BE2C (cell line): ENCODE measurements at regions not wholly inside any gene's neighbourhood (a gene's known extent, or its start where the extent isn't known, plus 50 kb on each side); places are given as distances from the start of the nearest gene placed in this dataset.

Experiments
- DNase-seq: peaks from one replicate; pipeline ENCODE4 v3.0.0-alpha.2; 2020
- H3K27me3 ChIP-seq: fragments of 250-450 bp; sonication (Bioruptor Pico); 2 replicates; pipeline ENCODE4 v1.5.1; 2020; ENCODE audit warnings: mild to moderate bottlenecking
- H3K36me3 ChIP-seq: fragments of 250-450 bp; sonication (Bioruptor Pico); 2 replicates; pipeline ENCODE4 v1.5.1; 2020; ENCODE audit warnings: mild to moderate bottlenecking
- H3K4me1 ChIP-seq: fragments of 250-450 bp; sonication (Bioruptor Pico); 2 replicates; pipeline ENCODE4 v1.5.1; 2020
- H3K4me3 ChIP-seq: 2 replicates; pipeline ENCODE4 v1.5.1; 2011; ENCODE audit warnings: low read depth, low read length
- H3K9me3 ChIP-seq: fragments of 250-450 bp; sonication (Bioruptor Pico); 2 replicates; pipeline ENCODE4 v1.5.1; 2020
- CTCF ChIP-seq: IDR thresholded peaks from 2 replicates; pipeline ENCODE4 v1.5.1; 2012; ENCODE audit warnings: mild to moderate bottlenecking, low read depth, low read length

- H3K9me3 ChIP-seq: no peaks in the 10 kb centered on the region
- no peaks in the 10 kb centered on the region for H3K4me1 ChIP-seq
- no peak for DNase-seq
- no peaks in the 10 kb centered on the region for H3K27me3 ChIP-seq
- H3K4me3 ChIP-seq: no peak overlapping the region
- no peak for TF ChIP-seq CTCF
- no peaks in the 10 kb centered on the region for H3K36me3 ChIP-seq
These were observed 339.6 kb upstream of the CITED2 start for GRCh38 chr6:139713900-139714506.

- Histone ChIP-seq H3K9me3 (no peaks in the 10 kb centered on the region), H3K27me3 (no peaks in the 10 kb centered on the region), H3K4me3 (no peak overlapping the region), H3K4me1 (no peaks in the 10 kb centered on the region), H3K36me3 (no peaks in the 10 kb centered on the region)
- no peak for TF ChIP-seq CTCF
- no peak for DNase-seq
These were observed 339.0 kb upstream of the CITED2 start for GRCh38 chr6:139713424-139713823.

GRCh38 chr6:139712830-139713229, 338.4 kb upstream of the CITED2 start:
- H3K4me3 ChIP-seq: no peak overlapping the region
- DNase-seq: no peak

GRCh38 chr6:139711804-139712585, 337.5 kb upstream of the CITED2 start:
- Histone ChIP-seq H3K4me3 (no peak overlapping the region), H3K4me1 (no peaks in the 10 kb centered on the region), H3K36me3 (no peaks in the 10 kb centered on the region), H3K27me3 (no peaks in the 10 kb centered on the region), H3K9me3 (no peaks in the 10 kb centered on the region)
- no peak for DNase-seq
- no peak for TF ChIP-seq CTCF

More at GRCh38 chr6:139712830-139713229, 338.4 kb upstream of the CITED2 start:
- no peak for TF ChIP-seq CTCF
- no peaks in the 10 kb centered on the region for H3K27me3 ChIP-seq
- H3K4me1 ChIP-seq: no peaks in the 10 kb centered on the region
- no peaks in the 10 kb centered on the region for H3K36me3 ChIP-seq
- no peaks in the 10 kb centered on the region for H3K9me3 ChIP-seq

GRCh38 chr6:139710556-139710955, 336.1 kb upstream of the CITED2 start:
- H3K4me3 ChIP-seq: no peak overlapping the region
- no peaks in the 10 kb centered on the region for H3K36me3 ChIP-seq
- H3K27me3 ChIP-seq: no peaks in the 10 kb centered on the region
- H3K4me1 ChIP-seq: no peaks in the 10 kb centered on the region
- H3K9me3 ChIP-seq: no peaks in the 10 kb centered on the region
- TF ChIP-seq CTCF: no peak
- no peak for DNase-seq
